ENCODE measurements at regions not wholly inside any gene's neighbourhood (a gene's known extent, or its start where the extent isn't known, plus 50 kb on each side); places are given as distances from the start of the nearest gene placed in this dataset.

DNA sequence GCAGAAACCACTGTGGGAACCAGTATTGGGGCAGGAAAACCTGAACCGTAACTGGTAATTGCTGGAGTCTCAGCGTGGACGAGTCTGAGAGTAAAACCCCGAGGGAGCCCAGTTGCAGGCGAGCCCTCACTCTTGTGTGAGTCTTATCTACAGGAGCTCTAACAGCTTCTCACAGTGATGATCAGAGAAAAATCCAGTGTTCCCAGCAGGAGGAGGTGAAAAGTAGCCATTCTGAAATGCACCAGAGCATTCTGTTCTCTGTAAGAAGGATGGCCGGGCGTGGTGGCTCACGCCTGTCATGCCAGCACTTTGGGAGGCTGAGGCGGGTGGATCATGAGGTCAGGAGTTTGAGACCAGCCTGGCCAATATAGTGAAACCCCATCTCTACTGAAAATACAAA is 161.2 kb downstream of the COPRS start:
- TF ChIP-seq EP300 (IDR thresholded peaks at IDR 0.05) (no peak), POLR2AphosphoS5 (IDR thresholded peaks at IDR 0.05) (no peak), POLR2A (IDR thresholded peaks at IDR 0.05; ENCODE audit: low read depth) (no peak)
- TF ChIP-seq, protein P1, sequence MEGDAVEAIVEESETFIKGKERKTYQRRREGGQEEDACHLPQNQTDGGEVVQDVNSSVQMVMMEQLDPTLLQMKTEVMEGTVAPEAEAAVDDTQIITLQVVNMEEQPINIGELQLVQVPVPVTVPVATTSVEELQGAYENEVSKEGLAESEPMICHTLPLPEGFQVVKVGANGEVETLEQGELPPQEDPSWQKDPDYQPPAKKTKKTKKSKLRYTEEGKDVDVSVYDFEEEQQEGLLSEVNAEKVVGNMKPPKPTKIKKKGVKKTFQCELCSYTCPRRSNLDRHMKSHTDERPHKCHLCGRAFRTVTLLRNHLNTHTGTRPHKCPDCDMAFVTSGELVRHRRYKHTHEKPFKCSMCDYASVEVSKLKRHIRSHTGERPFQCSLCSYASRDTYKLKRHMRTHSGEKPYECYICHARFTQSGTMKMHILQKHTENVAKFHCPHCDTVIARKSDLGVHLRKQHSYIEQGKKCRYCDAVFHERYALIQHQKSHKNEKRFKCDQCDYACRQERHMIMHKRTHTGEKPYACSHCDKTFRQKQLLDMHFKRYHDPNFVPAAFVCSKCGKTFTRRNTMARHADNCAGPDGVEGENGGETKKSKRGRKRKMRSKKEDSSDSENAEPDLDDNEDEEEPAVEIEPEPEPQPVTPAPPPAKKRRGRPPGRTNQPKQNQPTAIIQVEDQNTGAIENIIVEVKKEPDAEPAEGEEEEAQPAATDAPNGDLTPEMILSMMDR (IDR thresholded peaks at IDR 0.05) = no peak
- peak overlapping the region; percentile 71 to 78 (median 76) for H3K27ac ChIP-seq (replicated peaks in 1 of 4)
- H3K4me3 ChIP-seq = no peak overlapping the region
- WGBS = 70% methylated on average over 9 of the region's 9 CpGs
- H3K9me3 ChIP-seq = no peaks in the 10 kb centered on the region
- no peaks in the 10 kb centered on the region for H3K36me3 ChIP-seq
- peaks cover 36 to 73% (median 66%) of the 10 kb centered on the region in 4 donors for H3K4me1 ChIP-seq
- DNase-seq (ENCODE audit: extremely low spot score) = no peak
- intact Hi-C loops (cut with DNase I) = loop anchor here (2.0 to 5.0 kb wide), 5 partner anchors 39 to 144 kb away; no protein-coding TSS in a partner anchor
- H3K27me3 ChIP-seq = no peaks in the 10 kb centered on the region

DNA sequence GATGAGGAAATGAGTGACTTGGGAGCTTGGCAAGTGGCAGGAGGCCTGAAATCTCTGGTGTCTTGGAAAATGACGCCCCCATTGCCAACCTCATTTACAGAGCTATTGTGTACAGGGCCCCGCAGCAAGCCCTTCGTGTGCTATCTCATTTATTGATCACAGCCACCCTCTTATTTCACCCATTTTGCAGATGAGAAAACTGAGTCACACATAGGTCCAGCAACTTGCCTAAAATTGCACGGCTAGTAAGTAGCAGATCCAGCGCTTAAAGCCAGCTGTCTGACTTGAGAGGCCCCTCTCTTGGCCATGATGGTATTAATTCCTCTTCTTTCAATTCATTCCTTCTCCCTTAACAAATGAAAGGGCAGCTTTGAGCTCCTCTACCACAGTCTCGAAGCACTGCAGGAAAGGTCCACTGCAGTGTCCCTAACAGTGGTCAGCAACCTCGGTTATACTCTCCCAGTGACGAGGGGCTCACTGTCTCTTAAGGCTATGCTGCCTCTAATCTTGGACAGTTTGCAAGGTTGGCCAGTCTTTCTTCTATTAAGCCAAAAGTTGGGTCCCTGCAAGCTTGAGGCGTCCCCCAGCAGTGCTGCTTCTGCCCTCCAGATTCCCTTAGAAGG is 162.2 kb downstream of the COPRS start:
- no peak overlapping the region for H3K4me3 ChIP-seq
- intact Hi-C loops (cut with DNase I) = loop anchor here (2.0 to 5.0 kb wide), 5 partner anchors 40 to 145 kb away; no protein-coding TSS in a partner anchor
- no peaks in the 10 kb centered on the region for H3K27me3 ChIP-seq
- TF ChIP-seq POLR2A (IDR thresholded peaks at IDR 0.05; ENCODE audit: low read depth) (no peak), EP300 (IDR thresholded peaks at IDR 0.05) (no peak), POLR2AphosphoS5 (IDR thresholded peaks at IDR 0.05) (no peak)
- TF ChIP-seq, protein P1 (IDR thresholded peaks at IDR 0.05) = no peak
- WGBS = 51% methylated on average over 9 of the region's 9 CpGs
- peaks cover 46 to 83% (median 77%) of the 10 kb centered on the region in 4 donors for H3K4me1 ChIP-seq
- H3K36me3 ChIP-seq = no peaks in the 10 kb centered on the region
- DNase-seq (ENCODE audit: extremely low spot score) = no peak
- H3K27ac ChIP-seq (replicated peaks in 1 of 4) = peak overlapping the region; percentile 71 to 78 (median 76)
- no peaks in the 10 kb centered on the region for H3K9me3 ChIP-seq

DNA sequence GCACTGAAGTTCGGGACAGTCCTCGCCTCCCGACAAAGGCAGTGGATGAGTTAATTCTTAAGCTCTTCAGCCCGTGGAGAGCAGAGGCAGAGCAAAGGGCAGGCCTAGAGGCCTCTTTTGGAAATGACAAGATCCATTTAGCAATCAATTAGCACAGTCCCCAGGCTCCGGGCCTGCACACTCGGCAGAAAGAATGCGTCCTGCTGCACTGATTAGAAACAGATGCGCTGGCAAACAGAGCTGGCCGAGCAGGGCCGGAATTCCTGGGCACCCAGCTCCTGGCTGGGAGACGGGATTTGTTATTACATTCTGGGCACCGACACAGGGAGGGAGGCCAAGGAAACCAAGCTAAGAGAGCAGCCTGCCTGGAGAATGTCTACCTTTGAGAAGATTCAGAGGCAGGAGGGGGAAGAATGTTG is 162.9 kb downstream of the COPRS start:
- Histone ChIP-seq H3K27me3 (no peaks in the 10 kb centered on the region), H3K4me1 (peaks cover 47 to 90% (median 83%) of the 10 kb centered on the region in 4 donors), H3K36me3 (no peaks in the 10 kb centered on the region), H3K27ac (replicated peaks in 1 of 4) (peak overlapping the region; percentile 71 to 78 (median 76)), H3K9me3 (no peaks in the 10 kb centered on the region), H3K4me3 (no peak overlapping the region)
- intact Hi-C loops (cut with DNase I) = loop anchor here (2.0 to 5.0 kb wide), 5 partner anchors 41 to 146 kb away; no protein-coding TSS in a partner anchor
- WGBS = 22% methylated on average over 12 of the region's 12 CpGs
- TF ChIP-seq POLR2AphosphoS5 (IDR thresholded peaks at IDR 0.05) (peak; percentile 81 to 88), POLR2A (IDR thresholded peaks at IDR 0.05; ENCODE audit: low read depth) (no peak), EP300 (IDR thresholded peaks at IDR 0.05) (no peak)
- TF ChIP-seq, protein P1 (IDR thresholded peaks at IDR 0.05) = peak in 1 of 3 experiments; percentile 36
- DNase-seq (ENCODE audit: extremely low spot score) = peak; percentile 96

DNA sequence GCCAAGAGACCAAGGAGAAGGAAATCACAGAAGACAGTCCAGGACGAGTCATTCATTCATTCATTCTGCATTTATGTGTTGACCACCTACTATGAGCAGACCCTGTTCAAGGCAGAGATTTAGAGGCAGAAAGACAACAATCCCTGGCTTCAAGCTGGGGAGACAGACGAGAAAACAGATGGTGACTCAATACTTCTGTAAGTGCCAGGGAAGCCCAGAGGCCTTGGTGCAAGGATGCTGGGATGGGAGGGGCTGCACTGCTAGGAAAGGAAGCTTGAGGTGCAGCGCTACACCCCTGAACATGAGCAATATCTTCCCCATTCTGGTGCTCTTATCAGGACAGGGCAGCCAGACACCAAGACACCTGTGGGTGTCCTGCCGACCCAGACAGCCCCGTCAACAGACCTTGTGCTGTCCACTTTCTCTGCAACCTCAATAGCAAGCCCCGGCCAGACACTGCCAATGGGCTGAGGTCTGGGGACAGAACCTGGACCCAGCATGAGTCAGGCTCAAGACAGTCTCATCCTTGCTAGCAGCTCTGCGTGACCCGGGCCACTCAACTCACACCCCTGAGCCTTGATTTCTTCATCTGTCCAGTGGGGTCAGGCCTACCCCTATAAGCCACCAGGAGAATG is 163.5 kb downstream of the COPRS start:
- H3K4me1 ChIP-seq = peaks cover 47 to 90% (median 83%) of the 10 kb centered on the region in 4 donors
- no peaks in the 10 kb centered on the region for H3K36me3 ChIP-seq
- H3K27me3 ChIP-seq = no peaks in the 10 kb centered on the region
- H3K4me3 ChIP-seq = no peak overlapping the region
- WGBS = 66% methylated on average over 8 of the region's 8 CpGs
- no peaks in the 10 kb centered on the region for H3K9me3 ChIP-seq
- intact Hi-C loops (cut with DNase I) = loop anchor here (2.0 to 5.0 kb wide), 5 partner anchors 42 to 147 kb away; no protein-coding TSS in a partner anchor
- no peak for DNase-seq (ENCODE audit: extremely low spot score)
- TF ChIP-seq POLR2AphosphoS5 (IDR thresholded peaks at IDR 0.05) (no peak), POLR2A (IDR thresholded peaks at IDR 0.05; ENCODE audit: low read depth) (no peak), EP300 (IDR thresholded peaks at IDR 0.05) (no peak)
- TF ChIP-seq, protein P1 (IDR thresholded peaks at IDR 0.05) = no peak
- H3K27ac ChIP-seq (replicated peaks in 1 of 4) = peak overlapping the region; percentile 71 to 78 (median 76)

Data from esophagus muscularis mucosa (tissue), 4 donors.